NCI-H2107 treated with DMSO at 0.1 percent for 48 hours (cell line): ENCODE measurements at regions not wholly inside any gene's neighbourhood (a gene's known extent, or its start where the extent isn't known, plus 50 kb on each side); places are given as distances from the start of the nearest gene placed in this dataset.
"Not testable (repeated sequence)": the region's sequence is repeated elsewhere in the genome, so short reads cannot be mapped to it uniquely, and the experiment has no call there.

Experiments
- DNase-seq: peaks from one replicate; lab custom pipeline; 2025; ENCODE audit not compliant: unreplicated experiment; lab: John Stamatoyannopoulos, UW

DNA sequence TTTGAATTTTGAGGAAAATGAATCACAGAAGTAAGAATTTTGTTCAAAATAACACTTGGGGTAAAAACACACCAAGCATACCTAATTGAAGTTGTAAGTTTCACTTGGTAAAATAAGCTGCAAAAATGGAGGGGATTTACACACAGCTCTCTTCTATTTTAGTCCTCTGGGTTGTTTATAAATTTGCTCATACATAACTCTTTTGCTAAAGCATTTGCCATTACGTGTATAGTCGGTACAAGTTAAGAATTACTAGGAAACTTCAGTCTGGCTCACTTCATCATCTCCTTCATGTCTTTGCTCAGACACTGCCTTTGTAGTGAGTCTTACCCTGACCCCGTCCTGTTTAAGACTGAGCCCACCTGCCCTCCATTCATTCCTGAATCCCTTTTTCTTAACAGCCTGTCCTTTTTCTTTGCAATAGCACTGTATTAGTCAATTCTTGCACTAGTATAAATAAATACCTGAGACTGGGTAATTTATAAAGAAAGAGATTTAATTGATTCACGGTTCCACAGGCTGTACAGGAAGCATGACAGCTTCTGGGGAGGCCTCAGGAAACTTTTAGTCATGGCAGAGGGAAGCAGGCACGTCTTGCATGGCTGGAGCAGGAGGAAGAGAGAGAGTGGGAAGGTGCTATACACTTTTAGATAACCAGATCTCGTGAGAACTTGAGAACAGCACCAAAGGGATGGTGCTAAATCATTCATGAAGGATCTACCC lies 451.1 kb downstream of the PCNX1 start:
- DNase-seq: no peak

DNA sequence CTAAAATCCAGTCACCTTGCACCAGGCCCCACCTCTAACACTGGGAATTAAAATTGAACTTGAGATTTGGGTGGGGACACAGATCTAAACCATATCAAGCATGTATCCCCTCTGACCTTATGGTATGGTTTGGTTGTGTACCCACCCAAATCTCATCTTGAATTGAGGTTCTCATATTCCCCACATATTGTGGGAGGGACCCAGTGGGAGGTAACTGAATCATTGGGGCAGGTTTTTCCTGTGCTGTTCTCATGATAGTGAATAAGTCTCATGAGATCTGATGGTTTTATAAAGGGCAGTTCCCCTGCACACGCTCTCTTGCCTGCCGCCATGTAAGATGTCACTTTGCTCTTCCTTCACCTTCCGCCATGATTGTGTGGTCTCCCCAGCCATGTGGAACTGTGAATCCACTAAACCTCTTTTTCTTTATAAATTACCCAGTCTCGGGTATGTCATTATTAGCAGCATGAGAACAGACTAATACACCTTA lies 451.7 kb downstream of the PCNX1 start:
- DNase-seq: not testable (repeated sequence)

DNA sequence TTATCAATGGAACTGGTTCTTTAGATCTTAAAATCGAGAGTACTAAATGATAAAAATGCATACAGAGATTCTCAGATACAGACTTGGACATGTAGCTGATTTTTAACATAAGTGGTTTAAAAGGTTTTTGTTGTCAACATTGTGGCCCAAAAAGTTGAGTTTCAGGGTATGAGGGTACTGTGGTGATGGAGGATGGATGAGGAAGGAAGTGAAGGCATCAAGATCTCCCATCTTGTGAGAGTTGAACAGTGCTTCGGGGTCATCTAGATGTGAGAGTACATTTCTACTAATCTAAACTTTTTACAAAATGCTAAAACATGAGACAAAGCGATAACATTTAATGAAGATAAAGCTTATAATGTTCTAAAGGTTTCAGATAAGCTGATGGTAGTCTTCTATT lies 452.6 kb downstream of the PCNX1 start:
- no peak for DNase-seq

DNA sequence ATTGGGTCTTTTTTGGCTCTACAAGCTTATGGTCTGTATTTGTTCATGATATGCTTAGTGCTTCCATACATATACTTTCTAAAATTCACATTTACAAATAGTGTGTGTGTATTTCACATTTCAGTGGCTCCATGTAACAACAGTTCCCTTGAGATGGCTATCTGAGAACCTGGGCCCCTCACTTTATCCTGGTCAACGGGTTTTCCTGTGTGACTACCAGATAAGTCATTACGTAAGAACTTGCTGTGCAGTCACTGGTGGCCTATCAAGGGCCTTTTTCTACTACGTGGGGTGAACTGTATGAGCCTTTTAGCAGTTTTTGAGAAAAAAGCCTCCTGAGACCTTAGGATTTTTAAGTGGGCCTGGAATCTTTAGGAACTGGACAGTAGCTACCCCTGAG lies 454.1 kb downstream of the PCNX1 start:
- no peak for DNase-seq

DNA sequence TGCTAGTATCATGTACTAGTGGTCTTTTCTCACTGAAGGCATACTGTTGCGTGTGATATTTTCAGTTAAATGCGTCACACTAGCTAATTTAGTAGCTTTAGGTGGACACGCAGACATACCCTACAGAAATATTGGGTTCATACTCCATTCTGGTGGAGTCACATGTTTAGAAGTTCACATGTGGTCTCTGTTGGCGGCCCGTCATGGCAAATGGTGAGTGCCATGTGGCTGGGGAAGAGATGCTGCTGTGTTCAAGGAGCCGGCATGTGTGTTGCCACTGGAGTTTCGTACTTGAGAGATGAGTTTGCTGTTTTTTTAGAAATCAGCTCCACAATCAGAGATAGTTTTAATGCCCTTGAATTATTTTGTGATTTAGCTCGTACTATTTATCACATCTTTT lies 454.6 kb downstream of the PCNX1 start:
- DNase-seq: no peak

DNA sequence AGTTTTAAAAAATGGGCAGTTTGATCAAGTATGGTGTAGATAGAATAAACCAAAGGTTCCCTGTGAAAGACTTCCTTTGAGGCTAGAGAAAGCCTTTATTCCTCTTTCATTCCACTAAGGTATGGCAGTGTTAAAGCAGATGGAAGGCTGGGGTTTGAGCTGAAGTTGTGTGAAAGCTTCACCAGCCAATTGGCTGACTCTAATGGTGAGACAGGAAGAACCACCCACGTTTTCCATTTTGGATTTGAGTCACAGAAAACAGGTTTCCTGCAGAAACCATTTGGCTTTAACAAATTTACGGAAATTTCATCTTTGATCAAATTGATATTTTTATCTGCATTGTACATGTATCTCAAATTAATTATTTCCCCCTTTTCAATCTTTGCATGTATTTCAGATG lies 455.0 kb downstream of the PCNX1 start:
- no peak for DNase-seq

DNA sequence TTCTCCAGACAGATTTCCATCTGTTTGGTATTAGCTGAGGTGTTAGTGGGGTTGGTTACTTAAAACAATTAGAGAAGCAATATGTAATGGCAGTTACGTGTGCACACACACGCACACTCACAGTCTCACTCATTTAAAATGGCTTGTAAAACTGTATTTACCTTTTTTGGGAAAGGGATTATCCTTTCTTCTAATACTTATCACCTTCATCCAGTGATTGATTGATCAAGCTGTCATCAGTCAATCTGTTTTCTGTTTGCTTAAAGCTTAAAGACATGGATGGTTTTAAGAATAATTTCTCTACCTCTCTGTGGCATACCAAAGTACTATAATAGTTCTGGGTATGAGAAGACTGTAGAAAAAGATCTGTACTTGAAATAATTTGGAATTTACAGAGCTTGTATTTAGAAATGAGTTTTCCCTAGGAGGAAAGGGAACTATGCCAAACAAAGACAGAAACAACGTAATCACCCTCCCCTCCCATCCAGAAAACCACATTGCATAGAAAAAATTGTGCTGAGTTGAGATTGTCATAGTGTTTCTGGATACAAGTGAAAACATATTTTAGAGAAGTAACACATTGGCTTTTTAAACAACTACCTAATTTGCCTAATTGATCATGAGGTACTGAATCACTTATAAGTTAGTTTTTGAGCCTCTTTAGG lies 455.8 kb downstream of the PCNX1 start:
- DNase-seq: no peak

DNA sequence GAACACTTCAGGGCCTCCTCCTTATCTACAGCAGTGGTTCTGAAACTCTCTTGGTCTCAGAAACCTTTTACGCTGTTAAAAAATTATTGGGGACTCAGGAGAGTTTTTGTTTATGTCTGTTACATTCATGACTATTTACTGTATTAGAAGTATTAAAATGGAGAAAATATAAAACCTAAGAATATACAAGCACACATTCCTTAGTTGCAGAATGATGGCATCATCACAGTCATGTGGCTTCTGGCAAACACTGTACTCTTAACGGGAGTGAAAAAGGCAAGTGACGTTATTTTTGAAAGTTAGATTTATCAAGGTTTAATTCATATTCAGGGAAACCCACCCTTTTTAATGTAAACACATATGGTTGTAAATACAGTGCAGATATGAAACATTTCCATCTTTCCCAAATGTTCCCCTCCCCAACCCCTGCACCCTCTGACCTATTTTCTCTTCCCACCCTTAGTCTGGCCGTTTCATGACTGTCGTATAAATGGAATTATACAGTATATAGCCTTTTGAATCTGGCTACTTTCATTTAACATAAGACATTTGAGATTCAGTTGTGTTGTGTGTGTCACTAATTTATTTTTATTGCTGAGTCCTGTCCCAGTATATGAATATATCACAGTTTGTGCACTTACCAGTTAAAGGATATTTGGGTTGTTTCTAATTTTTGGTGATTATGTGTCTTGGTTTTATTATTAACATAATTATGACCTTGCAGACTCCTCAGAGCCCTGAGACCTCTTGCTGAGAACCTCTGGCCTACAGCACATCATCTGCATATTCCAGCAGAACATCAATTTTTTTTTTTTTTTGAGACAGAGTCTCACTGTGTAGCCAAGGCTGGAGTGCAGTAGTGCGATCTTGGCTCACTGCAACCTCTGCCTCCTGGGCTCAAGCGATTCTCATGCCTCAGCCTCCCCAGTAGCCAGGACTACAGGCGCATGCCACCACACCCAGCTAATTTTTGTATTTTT lies 457.0 kb downstream of the PCNX1 start:
- DNase-seq: no peak

DNA sequence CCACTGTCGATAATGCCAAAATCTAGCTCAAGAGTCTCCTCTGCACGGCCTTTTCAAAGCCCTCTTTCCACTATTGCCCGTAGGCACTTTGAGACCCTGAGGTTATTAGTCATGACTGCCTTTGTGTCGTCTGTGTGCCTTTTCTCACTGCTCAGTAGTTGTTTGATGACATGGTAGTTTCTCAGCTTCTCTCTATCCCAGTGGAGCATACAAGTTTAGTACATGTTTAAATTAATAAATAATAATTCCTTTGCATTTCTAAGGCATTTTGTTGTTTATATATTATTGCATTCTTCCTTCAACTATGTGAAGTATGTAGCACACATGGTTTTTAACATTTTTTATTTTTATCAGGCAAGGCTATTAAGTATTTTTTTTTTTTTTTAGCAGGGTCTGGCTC lies 458.1 kb downstream of the PCNX1 start:
- DNase-seq: no peak

DNA sequence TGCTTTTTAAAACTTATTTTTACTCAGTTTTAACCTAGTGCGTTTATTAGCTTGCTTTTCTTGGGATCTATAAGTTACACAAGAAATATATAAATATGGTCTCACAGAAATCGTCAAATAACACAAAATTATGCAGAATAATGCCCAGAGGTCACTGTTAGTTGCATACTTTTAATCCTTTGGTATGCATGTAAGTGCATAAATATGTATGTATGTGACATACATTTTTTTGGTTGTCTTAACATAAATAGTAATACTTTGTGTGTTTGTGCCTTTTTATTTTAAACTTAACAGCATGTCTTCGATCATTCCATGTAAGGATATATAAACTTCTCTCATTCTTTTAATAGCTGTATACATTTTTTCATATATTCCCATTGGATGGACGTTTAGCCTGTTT lies 459.6 kb downstream of the PCNX1 start:
- DNase-seq: no peak

DNA sequence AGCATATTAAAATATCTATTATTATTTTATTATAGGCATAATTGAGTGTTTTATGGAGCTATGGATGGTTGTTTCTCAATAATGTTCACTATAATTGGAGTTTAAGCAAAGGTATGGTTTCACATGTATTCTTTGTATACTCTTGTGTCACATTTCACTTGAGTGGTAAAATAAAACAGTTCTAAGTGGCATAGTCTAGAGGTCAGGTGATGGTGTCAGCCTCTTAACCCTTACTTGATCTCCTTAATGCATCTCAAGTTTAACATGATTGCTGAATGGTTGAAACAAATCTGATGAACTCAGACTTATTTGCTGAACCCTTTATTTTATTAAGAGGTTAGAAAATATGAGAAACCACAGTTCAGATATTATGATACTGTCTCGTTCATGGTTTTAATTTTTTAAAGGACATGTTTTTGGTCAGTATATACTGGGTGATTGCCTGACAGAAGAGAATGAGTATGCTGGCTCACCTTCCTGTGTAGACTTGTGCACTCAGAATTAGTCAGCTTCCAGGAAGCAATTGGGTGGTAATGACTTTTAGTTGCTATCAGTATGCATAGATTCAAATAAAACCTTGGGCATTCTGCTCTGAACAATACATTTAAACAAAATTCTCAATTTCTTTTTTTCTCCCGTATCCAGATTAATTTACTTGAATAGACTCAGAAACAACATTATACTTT lies 464.6 kb downstream of the PCNX1 start:
- DNase-seq: peak; percentile 62

DNA sequence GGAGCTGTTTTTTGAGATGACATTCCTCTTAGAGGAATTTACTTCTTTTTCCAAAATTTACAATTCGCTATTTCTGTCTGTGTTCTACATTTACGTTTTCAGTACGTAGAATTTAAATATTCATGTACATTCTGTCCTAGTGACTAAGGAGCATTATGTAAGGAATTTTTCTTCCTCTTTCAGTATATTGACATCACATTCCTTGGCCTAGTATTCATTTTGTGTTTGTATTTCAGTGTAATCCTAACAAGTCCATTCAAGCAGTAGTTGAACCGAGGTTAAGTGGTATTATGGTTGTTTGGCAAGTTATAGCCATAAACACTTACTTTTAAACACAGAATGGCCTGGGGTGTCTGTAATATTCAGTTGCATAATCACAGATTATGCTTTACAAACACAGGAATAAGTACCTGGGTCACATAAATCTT lies 465.2 kb downstream of the PCNX1 start:
- no peak for DNase-seq

DNA sequence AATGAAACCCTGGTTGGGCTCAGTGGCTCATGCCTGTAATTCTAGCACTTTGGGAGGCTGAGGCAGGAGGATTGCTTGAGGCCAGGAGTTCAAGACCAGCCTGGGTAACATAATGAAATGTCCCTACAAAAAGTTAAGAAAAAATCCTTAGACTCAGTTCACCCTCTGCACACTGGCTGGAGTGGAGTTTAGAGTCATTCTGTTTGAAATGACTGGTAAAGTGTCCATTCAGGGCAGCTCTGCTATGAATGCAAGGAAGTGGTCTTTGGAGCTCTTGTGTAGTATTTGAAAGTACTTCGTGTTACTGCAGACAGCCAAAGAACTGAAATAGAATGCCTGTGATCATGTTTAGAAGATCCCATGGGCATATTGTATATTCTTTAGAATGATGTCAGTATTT lies 466.5 kb downstream of the PCNX1 start:
- DNase-seq: no peak

DNA sequence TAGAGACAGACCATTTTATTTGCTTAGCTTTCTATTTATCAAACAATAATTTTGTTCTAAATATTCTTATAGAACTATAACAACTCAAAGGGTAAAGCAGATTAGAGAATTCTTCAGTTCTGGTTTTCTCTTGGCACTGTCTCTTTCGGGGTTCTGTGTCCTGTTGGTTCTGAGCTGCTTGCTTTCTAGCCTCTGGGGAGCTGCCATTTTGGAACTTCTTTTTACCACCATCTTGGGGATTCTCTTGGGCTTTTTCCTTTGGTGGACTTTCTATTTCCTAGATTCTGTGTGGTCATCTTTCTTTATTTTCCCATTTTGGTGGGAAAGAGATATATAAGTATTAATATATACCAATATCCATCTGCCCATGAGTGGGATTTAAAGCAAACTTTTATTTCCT lies 467.7 kb downstream of the PCNX1 start:
- DNase-seq: no peak

DNA sequence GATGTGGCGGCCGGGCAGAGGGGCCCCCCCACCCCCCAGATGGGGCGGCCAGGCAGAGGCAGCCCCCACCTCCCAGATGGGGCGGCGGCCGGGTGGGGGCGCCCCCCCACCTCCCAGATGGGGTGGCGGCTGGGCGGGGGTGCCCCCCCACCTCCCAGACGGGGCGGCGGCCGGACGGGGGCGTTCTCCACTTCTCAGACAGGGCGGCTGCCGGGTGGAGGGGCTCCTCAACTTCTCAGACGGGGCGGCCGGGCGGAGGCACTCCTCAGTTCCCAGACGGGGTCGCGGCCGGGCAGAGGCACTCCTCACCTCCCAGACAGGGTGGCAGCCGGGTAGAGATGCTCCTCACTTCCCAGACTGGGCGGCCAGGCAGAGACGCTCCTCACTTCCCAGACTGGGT lies 469.8 kb downstream of the PCNX1 start:
- DNase-seq: no peak

DNA sequence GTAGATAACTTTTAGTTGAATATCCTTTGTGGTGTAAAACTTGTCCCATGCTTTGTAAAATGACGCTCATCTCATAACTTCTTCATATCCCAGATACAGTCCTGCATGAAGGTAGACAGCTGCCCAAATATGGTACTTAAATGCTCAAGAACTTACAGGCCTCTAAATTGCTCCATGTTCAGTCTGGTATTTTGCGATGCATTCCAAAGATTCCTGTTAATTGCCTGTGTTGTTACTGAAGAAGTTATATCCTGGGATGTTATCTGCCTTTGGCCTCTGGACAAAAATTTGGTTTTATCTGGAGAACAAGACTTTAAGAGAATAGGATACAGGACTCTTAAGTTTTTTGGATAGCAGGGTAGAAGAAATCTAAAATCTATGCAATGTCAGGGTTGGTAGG lies 473.0 kb downstream of the PCNX1 start:
- no peak for DNase-seq

DNA sequence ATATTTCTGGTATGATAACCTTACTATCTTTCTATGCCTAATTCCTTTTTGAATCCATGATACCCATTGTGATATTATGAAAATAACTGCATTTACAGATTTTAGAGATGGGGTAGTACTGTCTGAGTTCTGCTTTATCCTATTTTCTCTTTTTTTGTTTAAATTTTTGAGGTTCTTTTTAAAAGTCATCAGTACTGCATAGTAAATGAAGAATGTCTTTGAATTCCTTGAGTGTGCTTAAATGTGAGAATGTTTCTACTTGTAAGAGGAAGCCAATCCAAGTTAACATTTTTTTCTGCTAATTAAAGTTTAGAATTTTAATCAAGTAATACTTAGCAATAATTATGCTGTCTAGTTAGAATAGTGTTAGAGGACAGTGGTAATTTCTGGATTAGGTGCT lies 474.6 kb downstream of the PCNX1 start:
- DNase-seq: no peak

DNA sequence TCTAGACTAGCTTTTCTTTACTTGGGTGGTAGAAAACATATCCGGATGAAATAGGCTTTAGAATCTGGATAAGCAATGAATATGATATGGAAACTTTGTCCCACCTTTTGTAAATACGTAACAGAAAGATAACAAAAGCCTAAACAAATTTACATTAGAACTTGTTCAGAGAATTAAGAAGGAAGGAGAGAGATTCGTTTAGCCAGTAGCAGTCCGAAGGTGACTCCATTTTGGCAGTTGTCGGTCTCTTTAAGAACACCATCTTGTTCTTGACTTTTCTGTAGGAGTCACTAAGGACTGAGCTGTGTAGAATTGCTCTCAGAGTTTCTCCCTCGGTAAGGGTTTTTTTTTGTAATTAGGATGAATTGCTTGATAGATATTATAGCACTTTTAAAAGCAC lies 475.1 kb downstream of the PCNX1 start:
- no peak for DNase-seq

DNA sequence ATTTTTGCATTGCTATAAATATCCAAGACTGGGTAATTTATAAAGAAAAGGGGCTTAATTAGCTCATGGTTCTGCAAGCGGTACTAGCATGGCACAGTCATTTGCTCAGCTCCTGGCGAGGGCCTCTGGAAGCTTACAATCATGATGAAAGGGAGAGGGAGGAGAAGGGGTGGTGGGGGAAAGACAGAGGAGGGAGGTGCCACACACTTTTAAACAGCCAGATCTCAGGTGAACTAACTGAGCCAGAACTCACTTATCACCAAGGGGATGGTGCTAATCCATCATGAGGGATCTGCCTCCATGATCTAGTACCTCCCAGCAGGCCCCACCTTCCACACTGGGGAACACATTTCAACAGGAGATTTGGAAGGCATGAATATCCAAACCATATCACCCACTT lies 476.3 kb downstream of the PCNX1 start:
- no peak for DNase-seq

DNA sequence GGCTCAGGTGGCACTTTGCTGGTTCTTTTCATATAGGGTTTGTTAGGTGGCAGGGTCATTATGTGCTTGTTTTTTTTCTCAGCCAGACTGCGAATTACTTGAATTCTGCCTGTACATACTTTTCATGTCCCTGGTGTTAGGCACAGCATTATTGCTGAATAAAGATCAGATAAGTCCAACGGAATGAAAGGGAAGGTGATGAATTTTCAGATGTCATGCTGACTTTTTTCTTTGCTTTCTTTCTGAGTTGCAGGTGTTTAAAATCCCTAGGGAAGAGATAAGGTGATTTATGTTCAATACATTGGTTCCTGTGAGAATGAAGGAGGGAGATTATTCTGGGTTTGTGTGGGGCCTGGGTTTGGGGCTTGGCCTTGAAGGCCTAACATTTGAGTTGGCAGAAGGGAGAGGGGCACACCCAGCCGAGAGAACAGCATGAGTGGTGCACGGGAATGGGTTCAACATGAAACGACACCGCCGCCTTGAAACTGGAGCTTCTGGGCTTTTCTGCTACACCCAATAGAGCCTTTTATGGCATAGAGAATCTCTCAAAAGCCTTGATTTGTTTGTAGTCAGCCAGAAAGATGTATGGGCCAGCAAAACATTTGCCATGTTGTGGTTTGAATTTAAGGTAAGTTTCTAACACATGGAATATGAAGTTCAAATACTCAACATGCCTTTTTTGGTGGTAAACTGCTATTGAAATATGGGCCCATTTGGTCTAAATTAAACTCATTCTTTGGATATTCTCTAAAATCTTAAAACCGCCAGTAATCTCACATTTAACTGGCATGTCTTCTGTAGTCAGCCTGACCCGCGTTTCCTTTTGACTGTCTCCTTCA lies 477.0 kb downstream of the PCNX1 start:
- DNase-seq: no peak
